B cell (primary cell): ENCODE measurements at regions not wholly inside any gene's neighbourhood (a gene's known extent, or its start where the extent isn't known, plus 50 kb on each side); places are given as distances from the start of the nearest gene placed in this dataset.

Experiments
- ATAC-seq: fragments of 200-7000 bp; cut with Tn5 transposase; one replicate; pipeline ENCODE4 v1.10.0; 2021; ENCODE audit warnings: low read depth, mild to moderate bottlenecking, moderate number of reproducible peaks, moderate library complexity
- CTCF ChIA-PET: fragments of 350-600 bp; sonication (Branson Sonifier 250); formaldehyde crosslinking; loops from one replicate; lab custom pipeline; 2021; ENCODE audit warnings: antibody characterized with exemption, inconsistent platforms; lab: Charles Lee
- POLR2A ChIA-PET: fragments of 350-600 bp; sonication (Branson Sonifier 250); formaldehyde crosslinking; loops from one replicate; lab custom pipeline; 2021; ENCODE audit warnings: antibody characterized with exemption; lab: Charles Lee
- DNase-seq: peaks from one replicate; pipeline ENCODE4 v3.0.0; 2013
- H2AFZ ChIP-seq: 2 replicates; pipeline ENCODE4 v1.6.1; 2012; ENCODE audit warnings: mild to moderate bottlenecking, low read depth, low read length; ENCODE audit not compliant: insufficient read depth, poor library complexity, severe bottlenecking
- H3K27ac ChIP-seq, 2 donors: 1 replicate in 1 of 2; 2 replicates in 1 of 2; pipeline ENCODE4 v1.5.1; 2012 to 2013; ENCODE audit warnings: low read length in 2 of 2, mild to moderate bottlenecking in 2 of 2, moderate library complexity in 1 of 2
- H3K27me3 ChIP-seq, 4 experiments: fragments of 200-600 bp in 1 of 4; sonication (generic) in 1 of 4; replicated peaks in 1 of 4; 1 replicate in 2 of 4; 2 replicates in 2 of 4; pipeline versions ENCODE4 v1.6.1 to v1.7.0; 2013 to 2016; ENCODE audit warnings: low read length in 3 of 4, mild to moderate bottlenecking in 2 of 4, mixed read lengths in 1 of 4, moderate library complexity in 1 of 4; ENCODE audit not compliant: insufficient read depth in 4 of 4, control insufficient read depth in 3 of 4; ENCODE audit errors: control extremely low read depth in 1 of 4
- H3K36me3 ChIP-seq, 2 experiments: replicated peaks in 1 of 2; 1 replicate in 1 of 2; 2 replicates in 1 of 2; pipeline versions ENCODE4 v1.6.1 to v1.7.1; 2013; ENCODE audit warnings: low read length in 1 of 2; ENCODE audit not compliant: insufficient read depth in 2 of 2, control insufficient read depth in 1 of 2; ENCODE audit errors: control extremely low read depth in 1 of 2, extremely low read depth in 1 of 2
- H3K4me1 ChIP-seq, 2 donors: fragments of 200-600 bp in 1 of 2; sonication (generic) in 1 of 2; 1 replicate in 1 of 2; 2 replicates in 1 of 2; pipeline versions ENCODE4 v1.5.1 to v1.6.1; 2013 to 2017; ENCODE audit warnings: low read length in 2 of 2; ENCODE audit not compliant: control insufficient read depth in 2 of 2, insufficient read depth in 2 of 2
- H3K4me2 ChIP-seq: replicated peaks from 2 replicates; pipeline ENCODE3; 2012; ENCODE audit warnings: mild to moderate bottlenecking, low read depth, low read length; ENCODE audit not compliant: poor library complexity, severe bottlenecking
- H3K4me3 ChIP-seq, 5 experiments: fragments of 200-600 bp in 1 of 5; sonication (generic) in 1 of 5; 1 replicate in 3 of 5; 2 replicates in 2 of 5; pipeline versions ENCODE4 v1.5.1 to v1.7.0; 2011 to 2016; ENCODE audit warnings: low read length in 4 of 5, mild to moderate bottlenecking in 4 of 5, low read depth in 2 of 5, control low read depth in 1 of 5, moderate library complexity in 1 of 5; ENCODE audit not compliant: insufficient read depth in 1 of 5; ENCODE audit errors: control extremely low read depth in 1 of 5, extremely low read depth in 1 of 5
- H3K79me2 ChIP-seq: fragments of 200-600 bp; sonication (generic); one replicate; pipeline ENCODE4 v1.6.0; 2016; ENCODE audit warnings: low read length; ENCODE audit not compliant: control insufficient read depth, insufficient read depth
- H3K9ac ChIP-seq: fragments of 200-600 bp; sonication (generic); 2 replicates; pipeline ENCODE4 v1.6.1; 2017; ENCODE audit warnings: mild to moderate bottlenecking, low read length, moderate library complexity
- H3K9me3 ChIP-seq, 3 donors: one replicate each; pipeline versions ENCODE4 v1.6.1 to v1.7.1; 2013; ENCODE audit warnings: low read length in 2 of 3; ENCODE audit not compliant: control insufficient read depth in 2 of 3, insufficient read depth in 1 of 3; ENCODE audit errors: control extremely low read depth in 1 of 3
- H4K20me1 ChIP-seq: 2 replicates; pipeline ENCODE4 v1.6.0; 2012; ENCODE audit warnings: mild to moderate bottlenecking, low read length; ENCODE audit not compliant: insufficient read depth, control insufficient read depth, poor library complexity, severe bottlenecking
- H3K27ac Mint-ChIP-seq: one replicate; pipeline ENCODE4 v1.8.0; 2021; ENCODE audit warnings: mixed read lengths
- H3K27me3 Mint-ChIP-seq: one replicate; pipeline ENCODE4 v1.8.0; 2021; ENCODE audit warnings: mixed read lengths
- H3K4me1 Mint-ChIP-seq: one replicate; pipeline ENCODE4 v1.8.0; 2021; ENCODE audit warnings: mixed read lengths
- H3K4me3 Mint-ChIP-seq: one replicate; pipeline ENCODE4 v1.8.0; 2021; ENCODE audit warnings: mixed read lengths
- H3K9me3 Mint-ChIP-seq: one replicate; pipeline ENCODE4 v1.8.0; 2022; ENCODE audit warnings: mixed read lengths; ENCODE audit not compliant: insufficient read depth
- CTCF ChIP-seq: fragments of 200-600 bp; IDR thresholded peaks from one replicate; pipeline ENCODE4 v1.8.0; 2022; ENCODE audit warnings: antibody characterized with exemption, mild to moderate bottlenecking
- EZH2 ChIP-seq: IDR thresholded peaks from 2 replicates; pipeline ENCODE4 v1.6.1; 2012; ENCODE audit warnings: borderline replicate concordance, low read depth, mild to moderate bottlenecking, moderate library complexity, low read length; ENCODE audit not compliant: insufficient read depth, poor library complexity, severe bottlenecking
- WGBS: methylation state at CpG from one replicate; pipeline ENCODE4 v1.1.5; 2013; ENCODE audit warnings: missing lambda C conversion rate; ENCODE audit not compliant: insufficient coverage; 5-methylcytosine and 5-hydroxymethylcytosine counted together
- intact Hi-C: fragments of 100-400 bp; cut with micrococcal nuclease; formaldehyde crosslinking; loops from one replicate; pipeline ENCODE4 v1.10.0; 2022

GRCh38 chr11:123338997-123339752 is 90.9 kb upstream of the GRAMD1B start:
- no peak for TF ChIP-seq EZH2
- no peak for TF ChIP-seq CTCF
- Histone ChIP-seq H3K27me3 (no peaks in the 10 kb centered on the region), H3K36me3 (no peaks in the 10 kb centered on the region), H3K4me2 (no peak overlapping the region), H2AFZ (no peak overlapping the region), H3K9me3 (peaks cover 0 to 1% (median 0%) of the 10 kb centered on the region in 3 donors), H3K9ac (no peak overlapping the region), H4K20me1 (no peaks in the 10 kb centered on the region), H3K4me1 (no peaks in the 10 kb centered on the region), H3K4me3 (no peak overlapping the region), H3K79me2 (no peaks in the 10 kb centered on the region), H3K27ac (no peak overlapping the region)
- Mint-ChIP-seq H3K4me1 (no peaks in the 10 kb centered on the region), H3K27me3 (peaks cover 9% of the 10 kb centered on the region), H3K9me3 (peaks cover 9% of the 10 kb centered on the region), H3K27ac (no peak overlapping the region), H3K4me3 (no peak overlapping the region)
- WGBS, result 95% methylated on average over 4 of the region's 9 CpGs
- no peak for ATAC-seq
- intact Hi-C loops, result no loop called here
- DNase-seq, result no peak
- ChIA-PET POLR2A (no interaction called here), CTCF (no interaction called here)

- DNase-seq (no peak), ATAC-seq (no peak)
- no peak overlapping the region for H3K27ac ChIP-seq
- no peaks in the 10 kb centered on the region for H4K20me1 ChIP-seq
- POLR2A ChIA-PET, result no interaction called here
- no peak overlapping the region for H3K4me2 ChIP-seq
- CTCF ChIA-PET, result no interaction called here
- H3K4me1 ChIP-seq, result no peaks in the 10 kb centered on the region
- intact Hi-C loops, result no loop called here
- peaks cover 0 to 1% (median 0%) of the 10 kb centered on the region in 3 donors for H3K9me3 ChIP-seq
- no peaks in the 10 kb centered on the region for H3K27me3 ChIP-seq
- H2AFZ ChIP-seq, result no peak overlapping the region
- peaks cover 9% of the 10 kb centered on the region for H3K27me3 Mint-ChIP-seq
- H3K9me3 Mint-ChIP-seq, result peaks cover 9% of the 10 kb centered on the region
- no peak overlapping the region for H3K4me3 ChIP-seq
- H3K27ac Mint-ChIP-seq, result no peak overlapping the region
- no peaks in the 10 kb centered on the region for H3K36me3 ChIP-seq
- no peaks in the 10 kb centered on the region for H3K4me1 Mint-ChIP-seq
- H3K79me2 ChIP-seq, result no peaks in the 10 kb centered on the region
- no peak for TF ChIP-seq CTCF
- no peak for TF ChIP-seq EZH2
- no peak overlapping the region for H3K9ac ChIP-seq
- 84% methylated on average over 5 of the region's 6 CpGs for WGBS
- no peak overlapping the region for H3K4me3 Mint-ChIP-seq
These were observed 91.7 kb upstream of the GRAMD1B start for GRCh38 chr11:123338266-123338800.
